Smooth muscle cell (in vitro differentiated cells): ENCODE measurements at regions not wholly inside any gene's neighbourhood (a gene's known extent, or its start where the extent isn't known, plus 50 kb on each side); places are given as distances from the start of the nearest gene placed in this dataset.

Source experiments
- DNase-seq: peaks from one replicate; lab custom pipeline; 2025; ENCODE audit not compliant: unreplicated experiment; lab: John Stamatoyannopoulos, UW
- H2AFZ ChIP-seq: fragments of 200-600 bp; sonication (generic); 2 replicates; pipeline ENCODE4 v1.6.0; 2016; ENCODE audit warnings: antibody characterized with exemption, low read depth, mild to moderate bottlenecking
- H3F3A ChIP-seq: fragments of 200-600 bp; sonication (generic); 2 replicates; pipeline ENCODE4 v1.6.0; 2017; ENCODE audit warnings: antibody characterized with exemption, low read depth
- H3K27ac ChIP-seq: fragments of 200-600 bp; sonication (generic); 2 replicates; pipeline ENCODE4 v1.5.1; 2016; ENCODE audit warnings: low read depth, mild to moderate bottlenecking
- H3K27me3 ChIP-seq: fragments of 200-600 bp; sonication (generic); 2 replicates; pipeline ENCODE4 v1.6.1; 2016; ENCODE audit warnings: low read depth, mild to moderate bottlenecking
- H3K36me3 ChIP-seq: fragments of 200-600 bp; sonication (generic); 2 replicates; pipeline ENCODE4 v1.5.1; 2016; ENCODE audit warnings: low read depth
- H3K4me1 ChIP-seq: fragments of 200-600 bp; sonication (generic); 2 replicates; pipeline ENCODE4 v1.5.1; 2016; ENCODE audit warnings: low read depth
- H3K4me2 ChIP-seq: fragments of 200-600 bp; sonication (generic); 2 replicates; pipeline ENCODE4 v1.6.0; 2016; ENCODE audit warnings: mild to moderate bottlenecking
- H3K4me3 ChIP-seq: fragments of 200-600 bp; sonication (generic); 2 replicates; pipeline ENCODE4 v1.5.1; 2016; ENCODE audit warnings: mild to moderate bottlenecking
- H3K79me2 ChIP-seq: fragments of 200-600 bp; sonication (generic); 2 replicates; pipeline ENCODE4 v1.6.0; 2016; ENCODE audit warnings: low read depth, mild to moderate bottlenecking
- H3K9ac ChIP-seq: fragments of 200-600 bp; sonication (generic); 2 replicates; pipeline ENCODE4 v1.6.0; 2016; ENCODE audit warnings: low read depth
- H3K9me3 ChIP-seq: fragments of 200-600 bp; sonication (generic); replicated peaks from 2 replicates; pipeline ENCODE4 v1.5.1; 2016; ENCODE audit warnings: low read depth
- H4K20me1 ChIP-seq: fragments of 200-600 bp; sonication (generic); 2 replicates; pipeline ENCODE4 v1.6.0; 2016; ENCODE audit warnings: low read depth
- WGBS: methylation state at CpG from one replicate; pipeline ENCODE4 v1.1.7; 2016; ENCODE audit warnings: low lambda C conversion rate; 5-methylcytosine and 5-hydroxymethylcytosine counted together
- TF ChIP-seq, protein P1 (sequence below): fragments of 200-600 bp; sonication (generic); IDR thresholded peaks from 2 replicates; pipeline ENCODE4 v1.5.1; 2017; ENCODE audit warnings: borderline replicate concordance, mild to moderate bottlenecking, antibody characterized with exemption; ENCODE audit not compliant: insufficient read depth, poor library complexity, severe bottlenecking

DNA sequence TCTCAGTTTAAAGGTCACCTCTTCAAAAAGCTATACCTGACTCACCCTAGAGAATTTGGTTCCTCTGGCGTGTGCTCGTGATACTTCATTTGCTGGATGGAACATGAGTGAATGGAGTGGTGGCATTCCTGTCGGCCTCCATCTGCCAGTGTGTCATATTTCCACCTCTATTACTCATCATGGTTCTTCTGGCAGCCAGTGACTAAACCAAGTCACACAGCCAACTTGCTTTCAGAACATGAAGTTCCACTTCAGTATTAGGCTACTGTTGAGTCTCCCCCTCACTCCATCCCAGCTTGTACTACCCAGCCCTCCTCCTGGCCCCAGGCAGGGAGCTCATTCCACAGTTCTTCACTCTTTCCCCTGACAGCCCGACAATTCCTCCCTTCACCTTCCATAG is 169.8 kb downstream of the MREG start:
- Histone ChIP-seq H3K9ac (peak overlapping the region; percentile 42), H3K79me2 (no peaks in the 10 kb centered on the region), H3K27me3 (no peaks in the 10 kb centered on the region), H3K27ac (peak overlapping the region; percentile 87), H2AFZ (no peak overlapping the region), H3K9me3 (no peaks in the 10 kb centered on the region), H3K4me2 (peak overlapping the region; percentile 57), H4K20me1 (no peaks in the 10 kb centered on the region), H3K36me3 (no peaks in the 10 kb centered on the region), H3K4me3 (no peak overlapping the region), H3F3A (no peaks in the 10 kb centered on the region), H3K4me1 (no peaks in the 10 kb centered on the region)
- WGBS, result 46% methylated on average over 4 of the region's 4 CpGs
- TF ChIP-seq, protein P1, sequence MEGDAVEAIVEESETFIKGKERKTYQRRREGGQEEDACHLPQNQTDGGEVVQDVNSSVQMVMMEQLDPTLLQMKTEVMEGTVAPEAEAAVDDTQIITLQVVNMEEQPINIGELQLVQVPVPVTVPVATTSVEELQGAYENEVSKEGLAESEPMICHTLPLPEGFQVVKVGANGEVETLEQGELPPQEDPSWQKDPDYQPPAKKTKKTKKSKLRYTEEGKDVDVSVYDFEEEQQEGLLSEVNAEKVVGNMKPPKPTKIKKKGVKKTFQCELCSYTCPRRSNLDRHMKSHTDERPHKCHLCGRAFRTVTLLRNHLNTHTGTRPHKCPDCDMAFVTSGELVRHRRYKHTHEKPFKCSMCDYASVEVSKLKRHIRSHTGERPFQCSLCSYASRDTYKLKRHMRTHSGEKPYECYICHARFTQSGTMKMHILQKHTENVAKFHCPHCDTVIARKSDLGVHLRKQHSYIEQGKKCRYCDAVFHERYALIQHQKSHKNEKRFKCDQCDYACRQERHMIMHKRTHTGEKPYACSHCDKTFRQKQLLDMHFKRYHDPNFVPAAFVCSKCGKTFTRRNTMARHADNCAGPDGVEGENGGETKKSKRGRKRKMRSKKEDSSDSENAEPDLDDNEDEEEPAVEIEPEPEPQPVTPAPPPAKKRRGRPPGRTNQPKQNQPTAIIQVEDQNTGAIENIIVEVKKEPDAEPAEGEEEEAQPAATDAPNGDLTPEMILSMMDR, result no peak
- no peak for DNase-seq

DNA sequence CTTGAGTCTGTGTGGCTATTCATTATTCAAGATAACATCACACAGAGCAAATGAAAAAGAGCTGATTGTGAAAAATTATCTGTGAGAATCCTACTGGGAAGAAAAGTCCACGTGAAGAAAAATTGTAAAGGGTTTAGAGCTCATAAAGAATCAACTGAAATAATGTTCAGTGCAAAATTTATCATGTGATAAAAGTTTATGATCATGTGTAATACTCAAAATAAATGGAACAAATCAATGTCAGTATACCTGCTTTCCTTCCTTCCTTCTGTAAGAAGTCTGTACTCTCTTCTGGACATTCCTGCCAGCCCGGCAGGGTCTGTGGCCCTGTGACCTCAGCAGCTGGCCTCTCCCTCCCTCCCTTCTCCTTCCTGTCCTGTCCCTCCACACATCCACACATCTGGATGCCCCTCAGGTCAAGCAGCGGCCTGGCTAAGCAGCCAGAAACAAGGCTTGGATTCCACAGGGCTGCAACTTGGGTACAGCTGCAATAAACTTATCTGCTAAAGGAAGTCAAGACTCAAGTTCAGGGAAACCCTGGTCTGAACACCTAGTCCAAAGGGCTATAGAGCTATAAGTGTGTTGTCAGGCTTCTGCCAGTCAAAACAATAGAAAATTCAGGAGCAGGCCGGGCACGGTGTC is 172.1 kb downstream of the MREG start:
- WGBS, result 70% methylated on average over 5 of the region's 5 CpGs
- no peak overlapping the region for H3K27ac ChIP-seq
- H3K4me1 ChIP-seq, result no peaks in the 10 kb centered on the region
- TF ChIP-seq, protein P1, result no peak
- no peaks in the 10 kb centered on the region for H3K36me3 ChIP-seq
- no peaks in the 10 kb centered on the region for H3F3A ChIP-seq
- H3K4me3 ChIP-seq, result no peak overlapping the region
- H3K4me2 ChIP-seq, result no peak overlapping the region
- DNase-seq, result no peak
- H3K9ac ChIP-seq, result peak overlapping the region; percentile 14
- no peaks in the 10 kb centered on the region for H3K79me2 ChIP-seq
- H2AFZ ChIP-seq, result peak overlapping the region; percentile 44
- no peaks in the 10 kb centered on the region for H3K27me3 ChIP-seq
- H4K20me1 ChIP-seq, result no peaks in the 10 kb centered on the region
- H3K9me3 ChIP-seq, result no peaks in the 10 kb centered on the region

DNA sequence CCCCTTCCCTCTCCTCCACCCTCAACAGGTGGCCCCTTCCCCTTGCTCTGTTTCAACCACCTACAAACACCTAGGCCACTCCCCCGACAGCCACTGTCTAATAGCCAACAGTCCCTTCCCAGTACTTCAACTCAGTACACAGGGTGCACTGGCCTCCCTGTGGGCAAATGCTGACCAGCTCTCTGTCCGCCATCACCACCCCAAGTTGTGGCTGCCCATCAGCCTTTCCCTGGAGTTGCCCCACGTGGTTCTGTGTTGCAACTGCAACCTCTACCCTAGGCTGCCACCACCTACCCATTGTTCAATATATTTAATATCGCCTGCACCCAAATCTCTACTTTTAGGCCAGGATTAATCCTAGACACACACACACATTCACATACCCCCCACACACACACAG is 173.5 kb downstream of the MREG start:
- Histone ChIP-seq H2AFZ (no peak overlapping the region), H3K36me3 (no peaks in the 10 kb centered on the region), H3K9ac (no peak overlapping the region), H3K4me1 (no peaks in the 10 kb centered on the region), H3K9me3 (no peaks in the 10 kb centered on the region), H3K27me3 (no peaks in the 10 kb centered on the region), H3K4me3 (no peak overlapping the region), H3F3A (no peaks in the 10 kb centered on the region), H3K27ac (no peak overlapping the region), H4K20me1 (no peaks in the 10 kb centered on the region), H3K4me2 (no peak overlapping the region), H3K79me2 (no peaks in the 10 kb centered on the region)
- TF ChIP-seq, protein P1, result no peak
- WGBS, result 88% methylated on average over 4 of the region's 4 CpGs
- no peak for DNase-seq

DNA sequence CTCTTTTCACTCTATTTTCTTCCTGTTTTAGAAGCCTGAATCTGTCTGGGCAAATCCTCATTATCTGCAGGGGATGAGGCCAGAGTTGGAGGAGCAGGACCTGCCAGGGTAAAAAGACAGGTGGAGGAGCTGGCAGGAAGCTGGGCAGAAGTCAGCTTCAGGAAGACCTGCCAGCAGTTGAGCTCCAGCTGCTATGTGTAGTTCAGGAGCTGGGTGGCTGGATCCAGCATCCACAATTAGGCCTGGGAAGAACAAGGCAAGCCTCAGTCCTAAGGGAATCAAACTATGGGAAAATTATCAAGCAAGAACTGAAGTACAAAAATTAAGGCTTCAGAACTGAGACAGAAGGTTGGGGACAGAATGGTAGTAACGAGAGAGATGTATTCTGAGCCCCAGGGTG is 174.0 kb downstream of the MREG start:
- Histone ChIP-seq H3K79me2 (no peaks in the 10 kb centered on the region), H3K27me3 (no peaks in the 10 kb centered on the region), H3K27ac (no peak overlapping the region), H3K4me3 (no peak overlapping the region), H3K36me3 (no peaks in the 10 kb centered on the region), H3K4me2 (no peak overlapping the region), H3K4me1 (no peaks in the 10 kb centered on the region), H2AFZ (peak overlapping the region; percentile 26), H3F3A (no peaks in the 10 kb centered on the region), H3K9me3 (no peaks in the 10 kb centered on the region), H3K9ac (no peak overlapping the region), H4K20me1 (no peaks in the 10 kb centered on the region)
- DNase-seq, result no peak
- 85% methylated on average over 1 of the region's 1 CpG for WGBS
- TF ChIP-seq, protein P1, result no peak
